ENCODE measurements at regions not wholly inside any gene's neighbourhood (a gene's known extent, or its start where the extent isn't known, plus 50 kb on each side); places are given as distances from the start of the nearest gene placed in this dataset.
A peak's percentile ranks its signal among the peaks of the same experiment; 100 is the strongest.
"Not testable (repeated sequence)": the region's sequence is repeated elsewhere in the genome, so short reads cannot be mapped to it uniquely, and the experiment has no call there.

- not testable (repeated sequence) for H3K27me3 Mint-ChIP-seq (ENCODE audit: low read depth in 3 of 3); H3K4me1 Mint-ChIP-seq; H3K36me3 Mint-ChIP-seq; H3K27ac Mint-ChIP-seq; H3K9me3 Mint-ChIP-seq; H3K4me3 Mint-ChIP-seq
- DNase-seq = peak; percentile 5 to 48 (median 44)
Observed at GRCh38 chr21:8255094-8255493, 2266.3 kb upstream of the TPTE start.

DNA sequence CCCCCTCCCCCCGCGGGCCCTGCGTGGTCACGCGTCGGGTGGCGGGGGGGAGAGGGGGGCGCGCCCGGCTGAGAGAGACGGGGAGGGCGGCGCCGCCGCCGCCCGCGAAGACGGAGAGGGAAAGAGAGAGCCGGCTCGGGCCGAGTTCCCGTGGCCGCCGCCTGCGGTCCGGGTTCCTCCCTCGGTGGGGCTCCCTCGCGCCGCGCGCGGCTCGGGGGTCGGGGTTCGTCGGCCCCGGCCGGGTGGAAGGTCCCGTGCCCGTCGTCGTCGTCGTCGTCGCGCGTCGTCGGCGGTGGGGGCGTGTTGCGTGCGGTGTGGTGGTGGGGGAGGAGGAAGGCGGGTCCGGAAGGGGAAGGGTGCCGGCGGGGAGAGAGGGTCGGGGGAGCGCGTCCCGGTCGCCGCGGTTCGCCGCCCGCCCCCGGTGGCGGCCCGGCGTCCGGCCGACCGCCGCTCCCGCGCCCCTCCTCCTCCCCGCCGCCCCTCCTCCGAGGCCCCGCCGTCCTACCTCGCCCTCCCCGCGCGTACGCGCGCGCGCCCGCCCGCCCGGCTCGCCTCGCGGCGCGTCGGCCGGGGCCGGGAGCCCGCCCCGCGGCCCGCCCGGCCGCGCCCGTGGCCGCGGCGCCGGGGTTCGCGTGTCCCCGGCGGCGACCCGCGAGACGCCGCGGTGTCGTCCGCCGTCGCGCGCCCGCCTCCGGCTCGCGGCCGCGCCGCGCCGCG is 2264.1 kb upstream of the TPTE start:
- not testable (repeated sequence) for H3K36me3 Mint-ChIP-seq; H3K4me1 Mint-ChIP-seq; H3K27me3 Mint-ChIP-seq (ENCODE audit: low read depth in 3 of 3); H3K9me3 Mint-ChIP-seq; H3K4me3 Mint-ChIP-seq; H3K27ac Mint-ChIP-seq
- DNase-seq = peak; percentile 0 to 28 (median 7)

DNA sequence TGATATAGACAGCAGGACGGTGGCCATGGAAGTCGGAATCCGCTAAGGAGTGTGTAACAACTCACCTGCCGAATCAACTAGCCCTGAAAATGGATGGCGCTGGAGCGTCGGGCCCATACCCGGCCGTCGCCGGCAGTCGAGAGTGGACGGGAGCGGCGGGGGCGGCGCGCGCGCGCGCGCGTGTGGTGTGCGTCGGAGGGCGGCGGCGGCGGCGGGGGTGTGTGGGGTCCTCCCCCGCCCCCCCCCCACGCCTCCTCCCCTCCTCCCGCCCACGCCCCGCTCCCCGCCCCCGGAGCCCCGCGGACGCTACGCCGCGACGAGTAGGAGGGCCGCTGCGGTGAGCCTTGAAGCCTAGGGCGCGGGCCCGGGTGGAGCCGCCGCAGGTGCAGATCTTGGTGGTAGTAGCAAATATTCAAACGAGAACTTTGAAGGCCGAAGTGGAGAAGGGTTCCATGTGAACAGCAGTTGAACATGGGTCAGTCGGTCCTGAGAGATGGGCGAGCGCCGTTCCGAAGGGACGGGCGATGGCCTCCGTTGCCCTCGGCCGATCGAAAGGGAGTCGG is 2261.2 kb upstream of the TPTE start:
- H3K27me3 Mint-ChIP-seq (ENCODE audit: low read depth in 3 of 3); H3K4me3 Mint-ChIP-seq; H3K27ac Mint-ChIP-seq; DNase-seq; H3K9me3 Mint-ChIP-seq; H3K36me3 Mint-ChIP-seq; H3K4me1 Mint-ChIP-seq: not testable (repeated sequence)

All from immature natural killer cell (primary cell).